GM21723 (cell line): ENCODE measurements at regions not wholly inside any gene's neighbourhood (a gene's known extent, or its start where the extent isn't known, plus 50 kb on each side); places are given as distances from the start of the nearest gene placed in this dataset.
"Not testable (repeated sequence)": the region's sequence is repeated elsewhere in the genome, so short reads cannot be mapped to it uniquely, and the experiment has no call there.

Experiments used
- ATAC-seq: cut with Tn5 transposase; IDR thresholded peaks from one replicate; pipeline ENCODE4 v1.9.1; 2021; ENCODE audit warnings: mild to moderate bottlenecking, moderate library complexity; ENCODE audit not compliant: unreplicated experiment

- ATAC-seq: no peak
Measured at GRCh38 chr11:96761451-96761850, 371.6 kb downstream of the JRKL start.

DNA sequence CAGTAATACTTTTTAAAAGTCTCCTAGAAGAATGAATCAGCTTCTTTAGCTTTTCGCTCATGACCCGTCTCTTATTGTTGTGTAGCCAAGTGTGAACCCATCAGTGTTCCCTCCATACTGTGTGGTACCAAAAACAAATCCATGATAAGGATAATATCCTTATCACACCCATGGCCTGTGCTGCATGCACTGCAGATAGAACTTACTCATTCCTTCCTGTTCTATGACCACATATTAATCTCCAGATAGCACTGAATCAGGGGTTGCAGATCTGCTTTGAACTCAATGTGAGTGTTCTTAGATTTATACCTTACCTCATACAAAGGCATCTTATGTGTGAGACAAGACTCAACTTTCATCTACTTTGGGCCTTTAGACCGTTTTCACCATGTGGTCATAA is 373.4 kb downstream of the JRKL start:
- ATAC-seq: no peak

- ATAC-seq: no peak
Measured at GRCh38 chr11:96778272-96778671, 388.5 kb downstream of the JRKL start.

- no peak for ATAC-seq
Measured at GRCh38 chr11:96779030-96779429, 389.2 kb downstream of the JRKL start.

- ATAC-seq: no peak
Measured at GRCh38 chr11:96781082-96781481, 391.3 kb downstream of the JRKL start.

GRCh38 chr11:96782632-96783031 is 392.8 kb downstream of the JRKL start:
- no peak for ATAC-seq

DNA sequence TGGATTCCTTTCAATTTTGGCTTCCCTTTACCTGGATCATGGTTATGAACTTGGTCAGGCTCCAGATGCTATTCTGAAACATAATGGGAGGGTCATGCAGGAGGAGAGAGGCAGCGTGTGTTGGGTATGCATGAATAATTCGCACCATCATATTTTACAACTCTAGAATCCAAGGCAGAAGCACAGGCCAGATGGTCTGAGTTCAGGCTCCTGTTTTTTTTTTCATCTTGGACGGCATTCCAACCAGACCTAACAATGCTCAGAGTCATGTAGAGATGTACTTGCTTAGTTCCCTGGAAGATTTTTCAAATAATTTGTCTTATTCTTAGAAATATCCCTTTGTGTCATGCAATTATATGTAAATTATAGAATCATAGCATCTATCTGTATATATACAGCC is 393.5 kb downstream of the JRKL start:
- ATAC-seq: no peak

DNA sequence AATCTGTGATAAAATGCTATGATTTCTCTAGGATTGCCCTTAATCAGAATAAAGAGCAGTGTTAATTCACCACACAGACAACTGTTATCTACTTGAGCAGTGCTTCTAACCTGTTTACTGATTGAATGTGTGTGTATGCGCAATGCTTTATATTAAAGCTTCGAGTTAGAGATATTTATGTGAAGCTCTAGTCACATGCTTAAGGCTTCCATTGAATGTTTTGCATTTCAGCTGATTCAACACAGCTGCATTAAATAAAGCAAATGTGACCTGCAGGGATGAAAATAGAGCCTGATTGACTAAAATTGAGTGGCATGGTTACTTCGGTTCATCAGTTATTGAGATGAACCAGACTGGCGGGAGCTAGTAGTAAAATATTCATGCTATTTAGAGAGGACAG is 395.3 kb downstream of the JRKL start:
- ATAC-seq: no peak

- no peak for ATAC-seq
Measured at GRCh38 chr11:96794152-96794551, 404.3 kb downstream of the JRKL start.

GRCh38 chr11:96798445-96798844 is 408.6 kb downstream of the JRKL start:
- no peak for ATAC-seq

GRCh38 chr11:96815236-96815635 is 425.4 kb downstream of the JRKL start:
- no peak for ATAC-seq

GRCh38 chr11:96817482-96818399 is 427.9 kb downstream of the JRKL start:
- no peak for ATAC-seq

- no peak for ATAC-seq
Measured at GRCh38 chr11:96827164-96827563, 437.4 kb downstream of the JRKL start.

DNA sequence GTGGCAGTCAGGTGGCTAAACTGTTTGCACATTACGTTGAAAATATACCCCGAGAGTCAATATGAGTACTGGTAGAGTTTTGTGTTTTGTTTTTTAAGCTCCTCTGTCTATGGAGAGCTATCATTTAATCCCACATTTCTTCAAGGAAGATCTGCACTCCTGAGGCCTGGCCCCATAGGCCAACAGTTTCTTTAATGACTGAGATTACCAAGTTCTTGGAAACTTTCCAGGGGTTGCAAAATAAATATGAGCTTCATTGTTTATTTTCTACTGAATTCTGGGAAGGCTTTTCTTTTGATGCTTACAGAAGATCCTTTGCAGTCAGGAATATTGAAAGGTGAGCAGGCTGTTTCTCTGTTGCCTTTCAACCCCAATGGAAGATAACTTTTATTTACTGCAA is 452.0 kb downstream of the JRKL start:
- ATAC-seq: no peak

- no peak for ATAC-seq
Measured at GRCh38 chr11:96842731-96843130, 452.9 kb downstream of the JRKL start.

GRCh38 chr11:96854425-96854824 is 464.6 kb downstream of the JRKL start:
- ATAC-seq: no peak

DNA sequence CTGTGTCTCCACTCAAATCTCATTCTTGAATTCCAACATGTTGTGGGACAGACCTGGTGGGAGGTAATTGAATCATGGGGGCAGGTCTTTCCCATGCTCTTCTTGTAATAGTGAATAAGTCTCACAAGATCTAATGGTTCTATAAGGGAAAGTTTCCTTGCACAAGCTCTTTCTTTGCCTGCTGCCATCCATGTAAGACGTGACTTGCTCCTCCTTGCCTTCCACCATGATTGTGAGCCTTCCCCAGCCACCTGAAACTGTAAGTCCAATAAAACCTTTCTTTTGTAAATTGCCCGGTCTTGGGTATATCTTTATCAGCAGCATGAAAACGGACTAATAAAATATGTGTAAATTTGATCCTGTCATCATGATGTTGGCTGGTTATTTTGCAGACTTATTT is 471.9 kb downstream of the JRKL start:
- ATAC-seq: not testable (repeated sequence)

DNA sequence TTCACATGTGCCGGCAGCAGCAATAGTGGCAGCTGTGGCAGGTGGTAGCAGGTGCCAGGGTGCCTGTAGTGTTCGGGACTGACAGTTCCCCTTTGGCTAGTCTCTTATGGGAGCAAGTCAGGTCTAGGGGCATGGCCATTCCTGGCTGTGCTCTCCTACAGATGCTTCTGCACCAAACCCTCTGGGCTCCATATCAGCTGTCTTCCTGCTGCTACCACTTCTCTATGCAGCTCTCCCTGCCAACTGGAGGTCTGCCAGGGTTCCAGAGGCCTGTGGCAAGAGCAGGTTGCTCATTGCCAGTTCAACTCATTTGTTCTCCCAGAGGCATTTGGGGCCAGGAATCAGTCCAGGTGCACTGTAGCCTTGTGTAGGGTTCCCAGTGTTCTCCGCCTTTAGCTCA is 473.7 kb downstream of the JRKL start:
- no peak for ATAC-seq

- ATAC-seq: no peak
Measured at GRCh38 chr11:96865020-96865419, 475.2 kb downstream of the JRKL start.

DNA sequence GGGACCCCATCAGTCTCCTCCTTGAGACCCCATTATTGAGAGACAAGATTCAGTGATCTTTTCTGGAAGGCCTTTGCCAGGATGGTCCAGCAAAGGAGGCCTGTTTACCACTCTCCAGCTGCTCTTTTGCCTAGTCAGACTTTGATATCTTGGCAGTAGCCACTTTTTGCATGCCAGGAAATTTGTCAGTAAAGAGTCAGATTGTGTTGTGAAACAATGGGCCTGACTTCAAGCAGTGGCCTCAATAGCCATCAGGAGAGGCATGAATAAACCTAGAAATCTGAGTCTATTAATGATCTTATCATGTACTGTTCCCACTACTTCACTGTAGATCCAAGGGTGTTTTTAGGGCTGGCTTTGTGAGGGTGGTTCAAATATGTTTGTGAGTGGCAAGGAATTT is 479.4 kb downstream of the JRKL start:
- no peak for ATAC-seq

GRCh38 chr11:96875712-96876111 is 485.9 kb downstream of the JRKL start:
- ATAC-seq: no peak

DNA sequence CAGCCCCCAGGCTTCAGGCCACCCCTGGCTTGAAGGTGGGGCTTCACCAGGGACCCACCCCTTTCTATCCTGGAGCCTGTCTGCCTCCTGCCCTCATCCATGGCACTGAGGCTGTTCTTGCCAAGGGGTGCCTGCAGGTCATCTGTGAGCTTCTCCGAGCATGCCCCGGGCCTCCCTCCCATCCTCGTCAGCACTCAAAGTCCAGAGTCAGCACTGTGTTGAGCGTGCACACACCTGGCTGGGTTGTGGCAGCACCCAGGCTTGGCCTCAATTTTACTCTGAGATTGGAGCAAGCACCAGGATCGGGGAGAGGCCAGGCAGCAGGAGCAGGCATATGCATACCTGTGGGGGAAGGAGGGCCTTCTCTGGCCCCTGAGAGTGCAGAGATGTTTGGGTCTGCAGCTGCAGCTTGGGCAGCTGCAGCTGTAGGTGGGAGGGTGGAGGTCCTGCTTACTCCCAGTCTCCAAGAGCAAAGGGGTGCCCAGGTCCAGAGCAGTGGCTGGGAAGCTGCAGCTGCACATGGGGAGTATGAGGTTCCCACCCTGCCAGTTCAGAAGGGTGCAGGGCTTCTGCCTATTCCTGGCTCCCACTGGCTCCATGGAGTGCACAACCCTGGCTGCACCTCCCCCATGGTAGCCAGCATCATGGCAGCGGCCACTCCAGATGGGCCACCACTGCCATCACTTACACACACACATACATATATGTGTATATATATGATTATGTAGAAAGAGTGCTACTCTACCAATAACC is 488.7 kb downstream of the JRKL start:
- ATAC-seq: no peak
